GM12878 (cell line): ENCODE measurements at regions not wholly inside any gene's neighbourhood (a gene's known extent, or its start where the extent isn't known, plus 50 kb on each side); places are given as distances from the start of the nearest gene placed in this dataset.

Experiments
- ATAC-seq: fragments of 200-7000 bp; cut with Tn5 transposase; 3 replicates; pipeline ENCODE4 v1.9.1; 2020; ENCODE audit warnings: mild to moderate bottlenecking, moderate library complexity
- BruUV-seq: library from RNA; stranded (reverse); fragments of 400-500 nt; replicated peaks from 2 replicates; lab custom pipeline; 2021; lab: Mats Ljungman, UMichigan
- CTCF ChIA-PET: fragments of 300-600 bp; sonication (Branson Sonifier 250); formaldehyde crosslinking; extraction: SDS; loops from one replicate; lab custom pipeline; 2021; ENCODE audit warnings: inconsistent platforms; lab: Yijun Ruan, JAX
- POLR2A ChIA-PET: fragments of 350-600 bp; formaldehyde crosslinking; extraction: SDS; loops from one replicate; lab custom pipeline; 2021; ENCODE audit warnings: inconsistent platforms; lab: Charles Lee
- RAD21 ChIA-PET: fragments of 300-600 bp; sonication (Branson Sonifier 250); formaldehyde crosslinking; loops from one replicate; lab custom pipeline; 2023; ENCODE audit warnings: antibody characterized with exemption; ENCODE audit not compliant: unreplicated experiment; lab: Charles Lee
- SMC1A ChIA-PET: fragments of 300-600 bp; sonication (Branson Sonifier 250); formaldehyde crosslinking; loops from one replicate; lab custom pipeline; 2023; ENCODE audit not compliant: unreplicated experiment, uncharacterized antibody; lab: Charles Lee
- DNase-seq: peaks from one replicate; pipeline ENCODE4 v3.0.0-alpha.2; 2011; ENCODE audit warnings: low read depth, low spot score
- FAIRE-seq: peaks from 3 replicates; lab custom pipeline; 2011; peaks lifted over from hg19 to GRCh38; lab: Jason Lieb, UNC
- H2AFZ ChIP-seq: 2 replicates; pipeline ENCODE4 v1.6.0; 2011; ENCODE audit warnings: low read depth, low read length, control low read depth; ENCODE audit not compliant: control insufficient read depth
- H3K27ac ChIP-seq: 2 replicates; pipeline ENCODE4 v1.5.1; 2011; ENCODE audit warnings: control low read depth; ENCODE audit not compliant: control insufficient read depth, insufficient read depth
- H3K27me3 ChIP-seq, 2 experiments: replicated peaks in 1 of 2; 2 replicates each; pipeline versions ENCODE4 v1.6.0 to v1.6.1; 2011; ENCODE audit warnings: low read length in 1 of 2; ENCODE audit not compliant: control insufficient read depth in 2 of 2, insufficient read depth in 2 of 2
- H3K36me3 ChIP-seq, 2 experiments: 2 replicates each; pipeline ENCODE4 v1.5.1; 2011; ENCODE audit warnings: low read length in 1 of 2; ENCODE audit not compliant: control insufficient read depth in 2 of 2, insufficient read depth in 2 of 2
- H3K4me1 ChIP-seq: 2 replicates; pipeline ENCODE4 v1.6.1; 2011; ENCODE audit warnings: mild to moderate bottlenecking, low read length, moderate library complexity, mixed read lengths; ENCODE audit not compliant: control insufficient read depth, insufficient read depth
- H3K4me2 ChIP-seq: 2 replicates; pipeline ENCODE4 v1.6.0; 2011; ENCODE audit warnings: control low read depth; ENCODE audit not compliant: control insufficient read depth, insufficient read depth
- H3K4me3 ChIP-seq: fragments of 200-600 bp; sonication (generic); 2 replicates; pipeline ENCODE4 v1.5.1; 2016
- H3K79me2 ChIP-seq: 2 replicates; pipeline ENCODE4 v1.6.0; 2011; ENCODE audit warnings: low read length; ENCODE audit not compliant: control insufficient read depth, insufficient read depth
- H3K9ac ChIP-seq: 2 replicates; pipeline ENCODE4 v1.8.0; 2011; ENCODE audit warnings: low read length, control low read depth, mixed read lengths; ENCODE audit not compliant: control insufficient read depth, insufficient read depth
- H3K9me3 ChIP-seq: replicated peaks from 3 replicates; pipeline ENCODE4 v1.5.1; 2011; ENCODE audit warnings: mild to moderate bottlenecking, low read length; ENCODE audit not compliant: control insufficient read depth, insufficient read depth
- H4K20me1 ChIP-seq: 2 replicates; pipeline ENCODE4 v1.6.0; 2011; ENCODE audit not compliant: control insufficient read depth, insufficient read depth
- ATF7 ChIP-seq: fragments of 450-650 bp; IDR thresholded peaks from 2 replicates; pipeline ENCODE4 v1.6.1; 2016; ENCODE audit warnings: low read depth, mild to moderate bottlenecking
- BCL3 ChIP-seq: IDR thresholded peaks from 2 replicates; pipeline ENCODE4 v1.6.1; 2011; ENCODE audit warnings: borderline replicate concordance, low read depth, mild to moderate bottlenecking, moderate library complexity, low read length; ENCODE audit not compliant: insufficient read depth, poor library complexity, severe bottlenecking
- CHD1 ChIP-seq: IDR thresholded peaks from 2 replicates; pipeline ENCODE4 v1.6.1; 2012; ENCODE audit warnings: low read depth, low read length, improper control_type of control experiment
- EZH2 ChIP-seq: IDR thresholded peaks from 2 replicates; pipeline ENCODE4 v1.6.1; 2012; ENCODE audit warnings: low read depth, mild to moderate bottlenecking, control low read depth, inconsistent platforms, low read length, borderline replicate concordance; ENCODE audit not compliant: control insufficient read depth
- GATAD2B ChIP-seq: fragments of 450-650 bp; conservative IDR thresholded peaks from 2 replicates; pipeline ENCODE4 v1.6.1; 2017; ENCODE audit warnings: low read depth, mild to moderate bottlenecking, moderate library complexity
- HDAC2 ChIP-seq: fragments of 200-600 bp; sonication (generic); IDR thresholded peaks from 2 replicates; pipeline ENCODE4 v1.6.1; 2017
- IKZF2 ChIP-seq, 2 experiments: fragments of 450-650 bp; IDR thresholded peaks; 2 replicates each; pipeline ENCODE4 v1.6.1; 2017; ENCODE audit warnings: mild to moderate bottlenecking in 2 of 2, moderate library complexity in 2 of 2
- RB1 ChIP-seq: fragments of 450-650 bp; formaldehyde crosslinking; IDR thresholded peaks from 2 replicates; pipeline ENCODE4 v1.6.1; 2017; ENCODE audit warnings: mild to moderate bottlenecking, borderline replicate concordance
- SUZ12 ChIP-seq: fragments of 200-600 bp; sonication (generic); IDR thresholded peaks from one replicate; pipeline ENCODE4 v1.6.1; 2018; ENCODE audit warnings: antibody characterized with exemption, mild to moderate bottlenecking; ENCODE audit not compliant: unreplicated experiment
- TCF3 ChIP-seq: IDR thresholded peaks from 2 replicates; pipeline ENCODE4 v1.6.1; 2012; ENCODE audit warnings: low read depth, mild to moderate bottlenecking, low read length, borderline replicate concordance; ENCODE audit not compliant: insufficient read depth
- ZBTB11 ChIP-seq: fragments of 450-650 bp; formaldehyde crosslinking; IDR thresholded peaks from 2 replicates; pipeline ENCODE4 v1.5.0; 2022; ENCODE audit warnings: mild to moderate bottlenecking, missing genetic modification characterization
- WGBS: methylation state at CpG from one replicate; pipeline ENCODE4 v1.1.6; 2016; ENCODE audit warnings: low lambda C conversion rate; ENCODE audit not compliant: insufficient replicate concordance, insufficient coverage; ENCODE audit errors: missing lambda C conversion rate; 5-methylcytosine and 5-hydroxymethylcytosine counted together
- in situ Hi-C: fragments of 300-500 bp; cut with MboI; formaldehyde crosslinking; loops from 9 replicates; pipeline ENCODE4 v1.14.3; 2018; ENCODE audit warnings: mixed read lengths
- intact Hi-C: fragments of 100-400 bp; cut with micrococcal nuclease; formaldehyde crosslinking; loops from one replicate; pipeline ENCODE4 v1.14.2; 2022; ENCODE audit not compliant: unreplicated experiment

GRCh38 chr9:78572266-78572665, 275.3 kb downstream of the PSAT1 start:
- ChIA-PET RAD21 (no interaction called here), CTCF (interaction anchor here (1.1 kb wide), 1 partner anchor 9 kb away, joined by 3 read pairs; no protein-coding TSS in a partner anchor), POLR2A (no interaction called here), SMC1A (no interaction called here)
- Histone ChIP-seq H3K36me3 (no peaks in the 10 kb centered on the region), H3K4me1 (no peaks in the 10 kb centered on the region), H3K9me3 (no peaks in the 10 kb centered on the region), H3K79me2 (no peaks in the 10 kb centered on the region), H3K4me3 (no peak overlapping the region), H3K27me3 (no peaks in the 10 kb centered on the region; a peak in 1 of 4 replicates), H3K9ac (no peak overlapping the region), H2AFZ (no peak overlapping the region), H3K27ac (no peak overlapping the region), H4K20me1 (no peaks in the 10 kb centered on the region)
- intact Hi-C loops (no loop called here), in situ Hi-C loops (no loop called here)
- DNase-seq: no peak
- no peak for FAIRE-seq
- WGBS: 25% methylated on average over 3 of the region's 3 CpGs
- ATAC-seq: no peak
- BruUV-seq: no TSS peak
- TF ChIP-seq SUZ12 (no peak), IKZF2 (IDR thresholded peaks at IDR 0.05) (no peak), ZBTB11 (CRISPR knock-in tag) (no peak), EZH2 (no peak), CHD1 (no peak), GATAD2B (no peak), RB1 (no peak), BCL3 (no peak), ATF7 (no peak), TCF3 (no peak), HDAC2 (no peak)
- TF ChIP-seq, all 136 proteins: peak for 0
- H3K4me2 ChIP-seq: no peak overlapping the region
